ENCODE measurements at regions not wholly inside any gene's neighbourhood (a gene's known extent, or its start where the extent isn't known, plus 50 kb on each side); places are given as distances from the start of the nearest gene placed in this dataset.

DNA sequence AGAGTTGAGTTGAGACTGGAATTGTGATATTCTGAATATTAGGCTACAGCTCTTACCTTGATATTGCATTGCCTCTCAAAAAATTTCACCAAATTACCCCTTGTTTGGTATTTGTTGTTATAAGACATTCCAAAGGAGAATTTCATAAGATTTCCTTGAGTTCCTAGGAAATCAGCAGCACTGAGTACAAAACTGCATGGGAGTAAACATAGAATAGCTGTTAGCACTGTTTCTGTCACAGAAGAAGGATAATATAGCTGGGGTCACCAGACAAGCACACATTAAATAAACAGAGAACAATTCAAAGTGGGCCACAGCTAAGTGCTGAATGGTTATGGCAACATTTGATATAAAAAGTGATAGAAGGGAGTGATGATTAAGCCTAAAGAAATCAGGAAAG is 724.3 kb downstream of the PRELID2 start:
- no peak overlapping the region for H3K4me3 ChIP-seq (ENCODE audit: low read depth, poor library complexity, severe bottlenecking)
- intact Hi-C loops (cut with DNase I; ENCODE audit: low total_unique reads), result no loop called here

DNA sequence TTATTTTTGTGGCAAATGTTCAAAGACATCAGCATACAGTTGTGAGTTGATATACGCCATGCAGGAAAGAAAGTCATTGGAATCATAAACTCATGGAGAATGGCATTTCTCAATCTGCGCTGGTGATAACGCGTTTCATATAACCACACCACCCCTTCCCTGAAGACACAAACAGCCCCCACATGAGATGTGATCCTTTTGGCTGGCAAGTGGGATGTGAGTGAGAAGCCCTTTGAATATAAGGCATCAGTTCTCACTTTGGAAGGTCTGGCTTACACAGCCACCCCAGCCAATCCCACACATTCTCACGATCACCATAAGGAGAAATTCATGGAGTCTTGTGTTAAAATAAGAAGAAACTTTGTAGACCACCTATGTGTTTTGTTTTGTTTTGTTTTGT is 725.0 kb downstream of the PRELID2 start:
- intact Hi-C loops (cut with DNase I; ENCODE audit: low total_unique reads), result no loop called here
- DNase-seq (ENCODE audit: low spot score in 2 of 2), result no peak
- no peak for TF ChIP-seq POLR2A (IDR thresholded peaks at IDR 0.05)
- TF ChIP-seq, protein P1, sequence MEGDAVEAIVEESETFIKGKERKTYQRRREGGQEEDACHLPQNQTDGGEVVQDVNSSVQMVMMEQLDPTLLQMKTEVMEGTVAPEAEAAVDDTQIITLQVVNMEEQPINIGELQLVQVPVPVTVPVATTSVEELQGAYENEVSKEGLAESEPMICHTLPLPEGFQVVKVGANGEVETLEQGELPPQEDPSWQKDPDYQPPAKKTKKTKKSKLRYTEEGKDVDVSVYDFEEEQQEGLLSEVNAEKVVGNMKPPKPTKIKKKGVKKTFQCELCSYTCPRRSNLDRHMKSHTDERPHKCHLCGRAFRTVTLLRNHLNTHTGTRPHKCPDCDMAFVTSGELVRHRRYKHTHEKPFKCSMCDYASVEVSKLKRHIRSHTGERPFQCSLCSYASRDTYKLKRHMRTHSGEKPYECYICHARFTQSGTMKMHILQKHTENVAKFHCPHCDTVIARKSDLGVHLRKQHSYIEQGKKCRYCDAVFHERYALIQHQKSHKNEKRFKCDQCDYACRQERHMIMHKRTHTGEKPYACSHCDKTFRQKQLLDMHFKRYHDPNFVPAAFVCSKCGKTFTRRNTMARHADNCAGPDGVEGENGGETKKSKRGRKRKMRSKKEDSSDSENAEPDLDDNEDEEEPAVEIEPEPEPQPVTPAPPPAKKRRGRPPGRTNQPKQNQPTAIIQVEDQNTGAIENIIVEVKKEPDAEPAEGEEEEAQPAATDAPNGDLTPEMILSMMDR (IDR thresholded peaks at IDR 0.05), result no peak
- H3K4me3 ChIP-seq (ENCODE audit: low read depth, poor library complexity, severe bottlenecking), result no peak overlapping the region
- 84 to 90% methylated on average over 5 of the region's 5 CpGs for WGBS, 2 donors

More for the DNA sequence above, 724.3 kb downstream of the PRELID2 start:
- no peak for TF ChIP-seq POLR2A (IDR thresholded peaks at IDR 0.05)
- TF ChIP-seq, protein P1 (IDR thresholded peaks at IDR 0.05), result no peak
- DNase-seq (ENCODE audit: low spot score in 2 of 2), result no peak

DNA sequence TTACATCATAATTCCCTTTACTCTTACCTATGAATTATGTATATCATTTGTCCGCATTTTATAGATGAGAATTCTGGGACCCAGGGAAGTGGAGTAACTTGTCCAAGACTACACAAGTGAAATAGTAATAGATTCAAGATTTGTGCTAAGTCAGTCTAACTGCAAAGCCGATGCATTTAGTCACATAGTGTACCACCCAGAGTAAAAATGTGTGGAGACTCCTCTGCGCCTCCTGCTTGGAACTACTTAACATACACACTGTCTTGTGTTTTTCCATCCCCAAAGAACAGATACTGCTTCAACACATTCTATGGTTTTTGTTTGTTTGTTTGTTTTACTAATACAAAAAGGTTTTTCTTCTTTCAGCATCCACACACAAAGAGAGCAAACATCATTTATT is 729.8 kb downstream of the PRELID2 start:
- 90 to 96% methylated on average over 3 of the region's 3 CpGs for WGBS, 2 donors
- H3K4me3 ChIP-seq (ENCODE audit: low read depth, poor library complexity, severe bottlenecking), result no peak overlapping the region
- DNase-seq (ENCODE audit: low spot score in 2 of 2), result no peak
- intact Hi-C loops (cut with DNase I; ENCODE audit: low total_unique reads), result no loop called here
- TF ChIP-seq, protein P1 (IDR thresholded peaks at IDR 0.05), result no peak
- no peak for TF ChIP-seq POLR2A (IDR thresholded peaks at IDR 0.05)

DNA sequence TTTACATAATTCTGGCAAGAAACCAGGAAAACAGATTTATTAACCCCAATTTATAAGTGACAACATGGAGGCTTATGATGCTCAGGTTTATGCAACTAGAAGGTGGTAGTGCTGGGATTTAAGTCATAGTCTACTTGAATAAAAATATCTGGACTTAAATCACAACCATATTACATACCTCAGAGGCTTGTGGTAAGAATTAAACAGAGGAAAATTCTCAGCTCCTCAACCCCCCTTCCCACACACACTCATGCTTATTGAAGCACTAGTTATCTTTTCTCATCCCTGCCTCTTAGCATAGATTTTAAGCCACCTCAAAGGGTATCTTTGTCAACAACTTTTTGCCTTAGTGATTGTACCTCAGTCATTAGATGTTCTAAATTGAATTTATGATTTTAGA is 731.0 kb downstream of the PRELID2 start:
- intact Hi-C loops (cut with DNase I; ENCODE audit: low total_unique reads), result no loop called here
- H3K4me3 ChIP-seq (ENCODE audit: low read depth, poor library complexity, severe bottlenecking), result no peak overlapping the region
- no peak for DNase-seq (ENCODE audit: low spot score in 2 of 2)
- TF ChIP-seq, protein P1 (IDR thresholded peaks at IDR 0.05), result no peak
- TF ChIP-seq POLR2A (IDR thresholded peaks at IDR 0.05), result no peak

DNA sequence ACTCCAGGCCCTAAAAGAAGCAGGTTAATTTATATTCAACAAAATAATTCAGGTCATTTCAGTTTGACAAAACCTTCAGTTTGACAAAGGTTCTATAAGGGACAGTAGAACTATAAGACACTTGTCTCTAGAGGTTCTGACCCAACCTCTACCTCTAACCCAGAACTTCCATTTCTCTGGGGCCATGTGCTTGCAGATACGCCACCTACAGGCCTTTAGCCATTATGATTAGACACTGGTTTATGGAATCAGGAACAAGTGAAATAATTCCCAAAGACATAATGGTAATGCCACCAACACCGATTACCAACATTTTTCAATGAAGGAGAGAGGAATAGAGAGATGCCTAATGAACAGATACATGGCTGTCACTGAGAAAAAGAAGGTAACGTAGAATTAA is 733.9 kb downstream of the PRELID2 start:
- intact Hi-C loops (cut with DNase I; ENCODE audit: low total_unique reads), result no loop called here
- H3K4me3 ChIP-seq (ENCODE audit: low read depth, poor library complexity, severe bottlenecking), result no peak overlapping the region
- DNase-seq (ENCODE audit: low spot score in 2 of 2), result no peak
- TF ChIP-seq POLR2A (IDR thresholded peaks at IDR 0.05), result no peak
- TF ChIP-seq, protein P1 (IDR thresholded peaks at IDR 0.05), result no peak
- WGBS, 2 donors, result 93 to 94% methylated on average over 3 of the region's 3 CpGs

DNA sequence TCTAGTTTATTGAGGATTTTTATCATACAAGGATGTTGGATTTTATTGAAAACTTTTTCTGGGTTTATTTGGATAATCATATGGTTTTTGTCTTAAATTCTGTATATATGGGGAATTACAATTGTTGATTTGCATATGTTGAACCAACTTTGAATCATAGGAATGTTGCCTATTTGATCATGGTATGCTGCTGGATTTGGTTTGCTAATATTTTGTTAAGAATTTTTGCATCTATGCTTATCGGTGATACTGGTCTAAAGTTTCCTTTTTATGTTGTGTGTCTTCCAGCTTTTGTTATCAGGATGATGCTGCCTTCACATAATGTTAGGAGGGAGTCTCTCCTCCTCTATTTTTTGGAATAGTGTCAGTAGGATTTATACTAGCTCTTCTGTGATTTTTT is 745.0 kb downstream of the PRELID2 start:
- intact Hi-C loops (cut with DNase I; ENCODE audit: low total_unique reads), result no loop called here
- TF ChIP-seq, protein P1 (IDR thresholded peaks at IDR 0.05), result no peak
- TF ChIP-seq POLR2A (IDR thresholded peaks at IDR 0.05), result no peak
- WGBS, 2 donors, result 90 to 91% methylated on average over 1 of the region's 1 CpG
- H3K4me3 ChIP-seq (ENCODE audit: low read depth, poor library complexity, severe bottlenecking), result no peak overlapping the region
- DNase-seq (ENCODE audit: low spot score in 2 of 2), result no peak
